Fibroblast of upper back skin (primary cell): ENCODE measurements at regions not wholly inside any gene's neighbourhood (a gene's known extent, or its start where the extent isn't known, plus 50 kb on each side); places are given as distances from the start of the nearest gene placed in this dataset.

ENCODE experiments used
- DNase-seq: peaks from one replicate; pipeline ENCODE4 v3.0.0-alpha.2; 2013

- DNase-seq, result no peak
Observed at GRCh38 chr2:200752835-200753234, 58.9 kb upstream of the BZW1 start.

GRCh38 chr2:200756618-200757321, 54.9 kb upstream of the BZW1 start:
- peak; percentile 78 for DNase-seq

GRCh38 chr2:200757399-200757798, 54.3 kb upstream of the BZW1 start:
- DNase-seq, result no peak

- DNase-seq, result no peak
Observed at GRCh38 chr2:200758341-200758740, 53.4 kb upstream of the BZW1 start.

GRCh38 chr2:200761266-200761665, 50.4 kb upstream of the BZW1 start:
- DNase-seq, result peak; percentile 77
